GM12873 (cell line): ENCODE measurements at regions not wholly inside any gene's neighbourhood (a gene's known extent, or its start where the extent isn't known, plus 50 kb on each side); places are given as distances from the start of the nearest gene placed in this dataset.

Experiments used
- CTCF ChIP-seq: IDR thresholded peaks from 2 replicates; pipeline ENCODE4 v1.5.1; 2012; ENCODE audit warnings: low read depth, mild to moderate bottlenecking, moderate library complexity, low read length, control low read depth; ENCODE audit not compliant: insufficient read depth; ENCODE audit errors: missing control alignments

GRCh38 chr6:25157183-25157582 lies 122.0 kb upstream of the CARMIL1 start:
- no peak for TF ChIP-seq CTCF

- no peak for TF ChIP-seq CTCF
Observed at GRCh38 chr6:25157842-25158241, 121.3 kb upstream of the CARMIL1 start.

GRCh38 chr6:25165177-25165576 lies 114.0 kb upstream of the CARMIL1 start:
- no peak for TF ChIP-seq CTCF

- no peak for TF ChIP-seq CTCF
Observed at GRCh38 chr6:25165800-25166199, 113.4 kb upstream of the CARMIL1 start.

GRCh38 chr6:25166955-25167748 lies 112.0 kb upstream of the CARMIL1 start:
- no peak for TF ChIP-seq CTCF

GRCh38 chr6:25167961-25168360 lies 111.2 kb upstream of the CARMIL1 start:
- TF ChIP-seq CTCF = no peak

GRCh38 chr6:25168637-25169036 lies 110.5 kb upstream of the CARMIL1 start:
- TF ChIP-seq CTCF = no peak
